ENCODE measurements at regions not wholly inside any gene's neighbourhood (a gene's known extent, or its start where the extent isn't known, plus 50 kb on each side); places are given as distances from the start of the nearest gene placed in this dataset.
"Not testable (repeated sequence)": the region's sequence is repeated elsewhere in the genome, so short reads cannot be mapped to it uniquely, and the experiment has no call there.

DNA sequence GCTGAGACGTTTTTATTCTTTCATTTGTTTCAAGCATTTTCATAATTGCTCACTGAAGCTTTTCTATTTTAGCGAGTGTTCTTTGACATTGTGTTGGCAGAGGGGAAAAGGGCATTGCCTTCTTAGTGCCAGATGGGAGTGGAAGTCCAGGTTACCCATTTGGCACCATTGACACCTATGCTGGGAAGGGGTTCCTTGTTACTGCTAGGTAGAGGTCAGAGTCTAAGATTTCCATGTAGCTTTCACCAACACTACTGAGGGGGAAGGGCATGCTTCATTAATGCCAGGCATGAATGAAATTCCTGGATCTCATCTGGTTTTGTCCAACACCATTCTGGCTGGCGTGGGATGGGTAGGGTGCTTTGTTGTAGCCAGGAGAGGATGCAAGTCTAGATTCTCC, 191.3 kb upstream of the PLGLB1 start:
- TF ChIP-seq, protein P1, sequence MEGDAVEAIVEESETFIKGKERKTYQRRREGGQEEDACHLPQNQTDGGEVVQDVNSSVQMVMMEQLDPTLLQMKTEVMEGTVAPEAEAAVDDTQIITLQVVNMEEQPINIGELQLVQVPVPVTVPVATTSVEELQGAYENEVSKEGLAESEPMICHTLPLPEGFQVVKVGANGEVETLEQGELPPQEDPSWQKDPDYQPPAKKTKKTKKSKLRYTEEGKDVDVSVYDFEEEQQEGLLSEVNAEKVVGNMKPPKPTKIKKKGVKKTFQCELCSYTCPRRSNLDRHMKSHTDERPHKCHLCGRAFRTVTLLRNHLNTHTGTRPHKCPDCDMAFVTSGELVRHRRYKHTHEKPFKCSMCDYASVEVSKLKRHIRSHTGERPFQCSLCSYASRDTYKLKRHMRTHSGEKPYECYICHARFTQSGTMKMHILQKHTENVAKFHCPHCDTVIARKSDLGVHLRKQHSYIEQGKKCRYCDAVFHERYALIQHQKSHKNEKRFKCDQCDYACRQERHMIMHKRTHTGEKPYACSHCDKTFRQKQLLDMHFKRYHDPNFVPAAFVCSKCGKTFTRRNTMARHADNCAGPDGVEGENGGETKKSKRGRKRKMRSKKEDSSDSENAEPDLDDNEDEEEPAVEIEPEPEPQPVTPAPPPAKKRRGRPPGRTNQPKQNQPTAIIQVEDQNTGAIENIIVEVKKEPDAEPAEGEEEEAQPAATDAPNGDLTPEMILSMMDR (IDR thresholded peaks at IDR 0.05), result not testable (repeated sequence)
- TF ChIP-seq POLR2A (IDR thresholded peaks at IDR 0.05), result not testable (repeated sequence)

Measured in lower leg skin (tissue), 3 donors.